GM23338 (cell line): ENCODE measurements at regions not wholly inside any gene's neighbourhood (a gene's known extent, or its start where the extent isn't known, plus 50 kb on each side); places are given as distances from the start of the nearest gene placed in this dataset.

ENCODE experiments used
- ATAC-seq: fragments of 200-7000 bp; cut with Tn5 transposase; 3 replicates; pipeline ENCODE4 v1.9.1; 2020
- DNase-seq: peaks from one replicate; pipeline ENCODE4 v3.0.0-alpha.2; 2015; ENCODE audit warnings: low spot score
- H2AFZ ChIP-seq: fragments of 200-600 bp; sonication (generic); 2 replicates; pipeline ENCODE4 v1.8.0; 2016; ENCODE audit warnings: antibody characterized with exemption, mild to moderate bottlenecking, moderate library complexity
- H3F3A ChIP-seq: fragments of 200-600 bp; sonication (generic); replicated peaks from 2 replicates; pipeline ENCODE4 v1.8.0; 2017; ENCODE audit warnings: antibody characterized with exemption, mixed run types, low read depth
- H3K27ac ChIP-seq: fragments of 200-600 bp; sonication (generic); 2 replicates; pipeline ENCODE4 v1.6.1; 2016; ENCODE audit warnings: low read depth
- H3K27me3 ChIP-seq: fragments of 200-600 bp; sonication (generic); 2 replicates; pipeline ENCODE4 v1.8.0; 2016; ENCODE audit warnings: mild to moderate bottlenecking, mixed run types, moderate library complexity; ENCODE audit not compliant: insufficient read depth
- H3K36me3 ChIP-seq: fragments of 200-600 bp; sonication (generic); 2 replicates; pipeline ENCODE4 v1.8.0; 2016; ENCODE audit warnings: mild to moderate bottlenecking; ENCODE audit not compliant: insufficient read depth
- H3K4me1 ChIP-seq: fragments of 200-600 bp; sonication (generic); 2 replicates; pipeline ENCODE4 v1.8.0; 2016; ENCODE audit warnings: mild to moderate bottlenecking, moderate library complexity; ENCODE audit not compliant: insufficient read depth
- H3K4me2 ChIP-seq: fragments of 200-600 bp; sonication (generic); 2 replicates; pipeline ENCODE4 v1.7.1; 2017; ENCODE audit warnings: mixed run types
- H3K4me3 ChIP-seq: fragments of 200-600 bp; sonication (generic); 2 replicates; pipeline ENCODE4 v1.6.1; 2016; ENCODE audit warnings: mixed run types
- H3K79me2 ChIP-seq: fragments of 200-600 bp; sonication (generic); replicated peaks from 2 replicates; pipeline ENCODE4 v1.8.0; 2017; ENCODE audit warnings: mild to moderate bottlenecking; ENCODE audit not compliant: insufficient read depth
- H3K9me2 ChIP-seq: fragments of 200-600 bp; sonication (generic); 2 replicates; pipeline ENCODE4 v1.8.0; 2017; ENCODE audit not compliant: insufficient read depth
- H4K20me1 ChIP-seq: fragments of 200-600 bp; sonication (generic); replicated peaks from 2 replicates; pipeline ENCODE4 v1.8.0; 2017; ENCODE audit warnings: mild to moderate bottlenecking; ENCODE audit not compliant: insufficient read depth
- H3K27ac Mint-ChIP-seq: 2 replicates; pipeline ENCODE4 v1.8.0; 2020; ENCODE audit warnings: inconsistent platforms, mild to moderate bottlenecking, moderate library complexity, mixed read lengths
- H3K27me3 Mint-ChIP-seq: 3 replicates; pipeline ENCODE4 v1.8.0; 2022; ENCODE audit warnings: low read depth, mild to moderate bottlenecking, moderate library complexity, mixed read lengths, inconsistent platforms; ENCODE audit not compliant: insufficient read depth, poor library complexity
- H3K36me3 Mint-ChIP-seq: 3 replicates; pipeline ENCODE4 v1.8.0; 2021; ENCODE audit warnings: low read depth, mild to moderate bottlenecking, inconsistent platforms, moderate library complexity, mixed read lengths
- H3K4me1 Mint-ChIP-seq: 3 replicates; pipeline ENCODE4 v1.8.0; 2020; ENCODE audit warnings: mild to moderate bottlenecking, inconsistent platforms, mixed read lengths
- H3K4me3 Mint-ChIP-seq: 3 replicates; pipeline ENCODE4 v1.8.0; 2021; ENCODE audit warnings: moderate library complexity, mild to moderate bottlenecking, inconsistent platforms, mixed read lengths
- H3K9me3 Mint-ChIP-seq: 3 replicates; pipeline ENCODE4 v1.8.0; 2020; ENCODE audit warnings: moderate library complexity, mild to moderate bottlenecking, inconsistent platforms, mixed read lengths
- EZH2phosphoT487 ChIP-seq: fragments of 200-600 bp; sonication (generic); IDR thresholded peaks from one replicate; pipeline ENCODE4 v1.8.1; 2018; ENCODE audit warnings: antibody characterized with exemption; ENCODE audit not compliant: unreplicated experiment
- JUNB ChIP-seq: IDR thresholded peaks from one replicate; pipeline ENCODE4 v1.6.1; 2016; ENCODE audit warnings: antibody characterized with exemption; ENCODE audit not compliant: unreplicated experiment
- NANOG ChIP-seq: IDR thresholded peaks from 2 replicates; pipeline ENCODE4 v1.6.1; 2016; ENCODE audit warnings: antibody characterized with exemption, borderline replicate concordance
- POLR2AphosphoS5 ChIP-seq: IDR thresholded peaks from 2 replicates; pipeline ENCODE4 v1.6.1; 2016; ENCODE audit warnings: antibody characterized with exemption, low read depth
- ZNF114 ChIP-seq: fragments of 250-450 bp; sonication (Bioruptor Pico); IDR thresholded peaks from 2 replicates; pipeline ENCODE4 v1.5.0; 2020; ENCODE audit warnings: mild to moderate bottlenecking, moderate library complexity
- ZNF331 ChIP-seq: fragments of 250-450 bp; sonication (Bioruptor Pico); IDR thresholded peaks from 2 replicates; pipeline ENCODE4 v1.5.0; 2020; ENCODE audit warnings: low read depth, mild to moderate bottlenecking, moderate library complexity
- TF ChIP-seq, protein P1 (sequence below), 2 experiments: fragments of 200-600 bp in 1 of 2; sonication (generic) in 1 of 2; conservative IDR thresholded peaks; 2 replicates each; pipeline versions ENCODE4 v1.5.1 to v1.6.1; 2016 to 2017; ENCODE audit warnings: antibody characterized with exemption in 2 of 2, low read depth in 2 of 2, mild to moderate bottlenecking in 2 of 2, moderate library complexity in 1 of 2
- TF ChIP-seq, protein P2 (sequence below): IDR thresholded peaks from 2 replicates; pipeline ENCODE4 v1.6.1; 2016; ENCODE audit warnings: antibody characterized with exemption
- TF ChIP-seq, protein P3 (sequence below): IDR thresholded peaks from one replicate; pipeline ENCODE4 v1.6.1; 2018; ENCODE audit warnings: antibody characterized with exemption; ENCODE audit not compliant: unreplicated experiment
- TF ChIP-seq, protein P4 (sequence below): fragments of 250-450 bp; sonication (Bioruptor Pico); IDR thresholded peaks from 2 replicates; pipeline ENCODE4 v1.5.0; 2020; ENCODE audit warnings: mild to moderate bottlenecking, moderate library complexity

DNA sequence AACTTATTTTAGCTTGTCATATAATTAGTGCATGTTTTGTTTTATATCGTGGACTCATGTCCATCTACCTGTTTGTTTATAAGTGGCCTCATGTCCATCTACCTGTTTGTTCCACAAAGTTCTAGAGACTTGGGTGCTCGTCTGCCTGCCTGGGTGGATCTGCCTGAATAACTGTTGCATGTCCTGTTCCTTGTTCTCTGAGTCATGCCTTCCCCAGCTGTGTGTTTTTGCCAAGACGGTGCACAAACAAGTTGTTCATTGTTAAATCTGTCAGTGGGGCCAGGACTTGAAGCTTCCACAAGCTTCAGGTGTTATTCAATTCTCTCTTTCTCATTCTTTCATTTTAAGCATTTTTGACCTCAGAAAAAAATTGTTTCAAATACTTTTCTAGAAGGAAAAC lies 358.0 kb upstream of the CITED2 start (continued):
- TF ChIP-seq, protein P1, sequence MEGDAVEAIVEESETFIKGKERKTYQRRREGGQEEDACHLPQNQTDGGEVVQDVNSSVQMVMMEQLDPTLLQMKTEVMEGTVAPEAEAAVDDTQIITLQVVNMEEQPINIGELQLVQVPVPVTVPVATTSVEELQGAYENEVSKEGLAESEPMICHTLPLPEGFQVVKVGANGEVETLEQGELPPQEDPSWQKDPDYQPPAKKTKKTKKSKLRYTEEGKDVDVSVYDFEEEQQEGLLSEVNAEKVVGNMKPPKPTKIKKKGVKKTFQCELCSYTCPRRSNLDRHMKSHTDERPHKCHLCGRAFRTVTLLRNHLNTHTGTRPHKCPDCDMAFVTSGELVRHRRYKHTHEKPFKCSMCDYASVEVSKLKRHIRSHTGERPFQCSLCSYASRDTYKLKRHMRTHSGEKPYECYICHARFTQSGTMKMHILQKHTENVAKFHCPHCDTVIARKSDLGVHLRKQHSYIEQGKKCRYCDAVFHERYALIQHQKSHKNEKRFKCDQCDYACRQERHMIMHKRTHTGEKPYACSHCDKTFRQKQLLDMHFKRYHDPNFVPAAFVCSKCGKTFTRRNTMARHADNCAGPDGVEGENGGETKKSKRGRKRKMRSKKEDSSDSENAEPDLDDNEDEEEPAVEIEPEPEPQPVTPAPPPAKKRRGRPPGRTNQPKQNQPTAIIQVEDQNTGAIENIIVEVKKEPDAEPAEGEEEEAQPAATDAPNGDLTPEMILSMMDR (conservative IDR thresholded peaks at IDR 0.05; ENCODE audit: low read depth in 2 of 2) = no peak
- TF ChIP-seq, protein P2, sequence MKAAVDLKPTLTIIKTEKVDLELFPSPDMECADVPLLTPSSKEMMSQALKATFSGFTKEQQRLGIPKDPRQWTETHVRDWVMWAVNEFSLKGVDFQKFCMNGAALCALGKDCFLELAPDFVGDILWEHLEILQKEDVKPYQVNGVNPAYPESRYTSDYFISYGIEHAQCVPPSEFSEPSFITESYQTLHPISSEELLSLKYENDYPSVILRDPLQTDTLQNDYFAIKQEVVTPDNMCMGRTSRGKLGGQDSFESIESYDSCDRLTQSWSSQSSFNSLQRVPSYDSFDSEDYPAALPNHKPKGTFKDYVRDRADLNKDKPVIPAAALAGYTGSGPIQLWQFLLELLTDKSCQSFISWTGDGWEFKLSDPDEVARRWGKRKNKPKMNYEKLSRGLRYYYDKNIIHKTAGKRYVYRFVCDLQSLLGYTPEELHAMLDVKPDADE = no peak
- TF ChIP-seq NANOG (no peak), EZH2phosphoT487 (no peak), JUNB (no peak), ZNF114 (CRISPR knock-in tag) (no peak), ZNF331 (CRISPR knock-in tag) (no peak)
- TF ChIP-seq, protein P3, sequence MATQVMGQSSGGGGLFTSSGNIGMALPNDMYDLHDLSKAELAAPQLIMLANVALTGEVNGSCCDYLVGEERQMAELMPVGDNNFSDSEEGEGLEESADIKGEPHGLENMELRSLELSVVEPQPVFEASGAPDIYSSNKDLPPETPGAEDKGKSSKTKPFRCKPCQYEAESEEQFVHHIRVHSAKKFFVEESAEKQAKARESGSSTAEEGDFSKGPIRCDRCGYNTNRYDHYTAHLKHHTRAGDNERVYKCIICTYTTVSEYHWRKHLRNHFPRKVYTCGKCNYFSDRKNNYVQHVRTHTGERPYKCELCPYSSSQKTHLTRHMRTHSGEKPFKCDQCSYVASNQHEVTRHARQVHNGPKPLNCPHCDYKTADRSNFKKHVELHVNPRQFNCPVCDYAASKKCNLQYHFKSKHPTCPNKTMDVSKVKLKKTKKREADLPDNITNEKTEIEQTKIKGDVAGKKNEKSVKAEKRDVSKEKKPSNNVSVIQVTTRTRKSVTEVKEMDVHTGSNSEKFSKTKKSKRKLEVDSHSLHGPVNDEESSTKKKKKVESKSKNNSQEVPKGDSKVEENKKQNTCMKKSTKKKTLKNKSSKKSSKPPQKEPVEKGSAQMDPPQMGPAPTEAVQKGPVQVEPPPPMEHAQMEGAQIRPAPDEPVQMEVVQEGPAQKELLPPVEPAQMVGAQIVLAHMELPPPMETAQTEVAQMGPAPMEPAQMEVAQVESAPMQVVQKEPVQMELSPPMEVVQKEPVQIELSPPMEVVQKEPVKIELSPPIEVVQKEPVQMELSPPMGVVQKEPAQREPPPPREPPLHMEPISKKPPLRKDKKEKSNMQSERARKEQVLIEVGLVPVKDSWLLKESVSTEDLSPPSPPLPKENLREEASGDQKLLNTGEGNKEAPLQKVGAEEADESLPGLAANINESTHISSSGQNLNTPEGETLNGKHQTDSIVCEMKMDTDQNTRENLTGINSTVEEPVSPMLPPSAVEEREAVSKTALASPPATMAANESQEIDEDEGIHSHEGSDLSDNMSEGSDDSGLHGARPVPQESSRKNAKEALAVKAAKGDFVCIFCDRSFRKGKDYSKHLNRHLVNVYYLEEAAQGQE = no peak

DNA sequence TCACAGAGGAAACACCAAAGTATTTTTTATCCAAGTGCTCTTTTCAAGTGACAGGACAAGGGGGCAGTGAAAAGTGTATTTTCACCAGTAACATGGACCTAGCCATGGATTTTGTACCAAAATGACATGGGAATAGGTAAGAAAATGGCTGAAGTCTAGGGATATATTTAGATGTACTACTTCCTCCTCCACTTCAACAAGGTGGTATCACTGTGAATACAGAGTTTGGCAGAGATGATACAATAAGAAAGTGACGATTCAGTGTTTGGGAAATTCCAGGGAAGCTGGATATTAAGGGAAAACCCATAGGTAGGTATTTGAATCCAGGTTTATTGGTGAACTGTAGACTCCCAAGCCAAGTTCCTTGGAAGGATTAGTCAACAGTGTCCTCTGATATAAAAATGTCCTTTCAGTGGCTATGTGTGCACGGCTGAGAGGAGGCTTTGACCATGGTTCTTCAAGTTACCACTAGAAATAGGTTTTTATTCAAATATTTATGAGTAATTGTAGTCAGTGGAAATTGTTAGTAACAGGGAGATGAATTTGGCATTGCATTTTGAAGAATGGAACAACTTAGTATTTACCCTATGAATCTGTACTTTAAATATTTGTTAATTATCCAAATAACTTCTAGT lies 356.0 kb upstream of the CITED2 start:
- no peaks in the 10 kb centered on the region for H3K9me2 ChIP-seq
- H3K4me2 ChIP-seq = no peak overlapping the region
- no peaks in the 10 kb centered on the region for H4K20me1 ChIP-seq
- no peaks in the 10 kb centered on the region for H3K36me3 ChIP-seq
- DNase-seq (no peak), ATAC-seq (no peak)
- peaks cover 7% of the 10 kb centered on the region for H3K9me3 Mint-ChIP-seq
- H3K27me3 Mint-ChIP-seq = no peaks in the 10 kb centered on the region
- no peaks in the 10 kb centered on the region for H3K4me1 ChIP-seq
- TF ChIP-seq ZNF331 (CRISPR knock-in tag) (no peak), POLR2AphosphoS5 (no peak)
- TF ChIP-seq, protein P2 = no peak
- TF ChIP-seq, protein P4, sequence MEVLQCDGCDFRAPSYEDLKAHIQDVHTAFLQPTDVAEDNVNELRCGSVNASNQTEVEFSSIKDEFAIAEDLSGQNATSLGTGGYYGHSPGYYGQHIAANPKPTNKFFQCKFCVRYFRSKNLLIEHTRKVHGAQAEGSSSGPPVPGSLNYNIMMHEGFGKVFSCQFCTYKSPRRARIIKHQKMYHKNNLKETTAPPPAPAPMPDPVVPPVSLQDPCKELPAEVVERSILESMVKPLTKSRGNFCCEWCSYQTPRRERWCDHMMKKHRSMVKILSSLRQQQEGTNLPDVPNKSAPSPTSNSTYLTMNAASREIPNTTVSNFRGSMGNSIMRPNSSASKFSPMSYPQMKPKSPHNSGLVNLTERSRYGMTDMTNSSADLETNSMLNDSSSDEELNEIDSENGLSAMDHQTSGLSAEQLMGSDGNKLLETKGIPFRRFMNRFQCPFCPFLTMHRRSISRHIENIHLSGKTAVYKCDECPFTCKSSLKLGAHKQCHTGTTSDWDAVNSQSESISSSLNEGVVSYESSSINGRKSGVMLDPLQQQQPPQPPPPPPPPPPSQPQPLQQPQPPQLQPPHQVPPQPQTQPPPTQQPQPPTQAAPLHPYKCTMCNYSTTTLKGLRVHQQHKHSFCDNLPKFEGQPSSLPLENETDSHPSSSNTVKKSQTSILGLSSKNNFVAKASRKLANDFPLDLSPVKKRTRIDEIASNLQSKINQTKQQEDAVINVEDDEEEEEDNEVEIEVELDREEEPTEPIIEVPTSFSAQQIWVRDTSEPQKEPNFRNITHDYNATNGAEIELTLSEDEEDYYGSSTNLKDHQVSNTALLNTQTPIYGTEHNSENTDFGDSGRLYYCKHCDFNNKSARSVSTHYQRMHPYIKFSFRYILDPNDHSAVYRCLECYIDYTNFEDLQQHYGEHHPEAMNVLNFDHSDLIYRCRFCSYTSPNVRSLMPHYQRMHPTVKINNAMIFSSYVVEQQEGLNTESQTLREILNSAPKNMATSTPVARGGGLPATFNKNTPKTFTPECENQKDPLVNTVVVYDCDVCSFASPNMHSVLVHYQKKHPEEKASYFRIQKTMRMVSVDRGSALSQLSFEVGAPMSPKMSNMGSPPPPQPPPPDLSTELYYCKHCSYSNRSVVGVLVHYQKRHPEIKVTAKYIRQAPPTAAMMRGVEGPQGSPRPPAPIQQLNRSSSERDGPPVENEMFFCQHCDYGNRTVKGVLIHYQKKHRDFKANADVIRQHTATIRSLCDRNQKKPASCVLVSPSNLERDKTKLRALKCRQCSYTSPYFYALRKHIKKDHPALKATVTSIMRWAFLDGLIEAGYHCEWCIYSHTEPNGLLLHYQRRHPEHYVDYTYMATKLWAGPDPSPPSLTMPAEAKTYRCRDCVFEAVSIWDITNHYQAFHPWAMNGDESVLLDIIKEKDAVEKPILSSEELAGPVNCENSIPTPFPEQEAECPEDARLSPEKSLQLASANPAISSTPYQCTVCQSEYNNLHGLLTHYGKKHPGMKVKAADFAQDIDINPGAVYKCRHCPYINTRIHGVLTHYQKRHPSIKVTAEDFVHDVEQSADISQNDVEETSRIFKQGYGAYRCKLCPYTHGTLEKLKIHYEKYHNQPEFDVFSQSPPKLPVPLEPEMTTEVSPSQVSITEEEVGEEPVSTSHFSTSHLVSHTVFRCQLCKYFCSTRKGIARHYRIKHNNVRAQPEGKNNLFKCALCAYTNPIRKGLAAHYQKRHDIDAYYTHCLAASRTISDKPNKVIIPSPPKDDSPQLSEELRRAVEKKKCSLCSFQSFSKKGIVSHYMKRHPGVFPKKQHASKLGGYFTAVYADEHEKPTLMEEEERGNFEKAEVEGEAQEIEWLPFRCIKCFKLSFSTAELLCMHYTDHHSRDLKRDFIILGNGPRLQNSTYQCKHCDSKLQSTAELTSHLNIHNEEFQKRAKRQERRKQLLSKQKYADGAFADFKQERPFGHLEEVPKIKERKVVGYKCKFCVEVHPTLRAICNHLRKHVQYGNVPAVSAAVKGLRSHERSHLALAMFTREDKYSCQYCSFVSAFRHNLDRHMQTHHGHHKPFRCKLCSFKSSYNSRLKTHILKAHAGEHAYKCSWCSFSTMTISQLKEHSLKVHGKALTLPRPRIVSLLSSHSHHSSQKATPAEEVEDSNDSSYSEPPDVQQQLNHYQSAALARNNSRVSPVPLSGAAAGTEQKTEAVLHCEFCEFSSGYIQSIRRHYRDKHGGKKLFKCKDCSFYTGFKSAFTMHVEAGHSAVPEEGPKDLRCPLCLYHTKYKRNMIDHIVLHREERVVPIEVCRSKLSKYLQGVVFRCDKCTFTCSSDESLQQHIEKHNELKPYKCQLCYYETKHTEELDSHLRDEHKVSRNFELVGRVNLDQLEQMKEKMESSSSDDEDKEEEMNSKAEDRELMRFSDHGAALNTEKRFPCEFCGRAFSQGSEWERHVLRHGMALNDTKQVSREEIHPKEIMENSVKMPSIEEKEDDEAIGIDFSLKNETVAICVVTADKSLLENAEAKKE (CRISPR knock-in tag) = no peak
- H3K4me1 Mint-ChIP-seq = no peaks in the 10 kb centered on the region
- no peaks in the 10 kb centered on the region for H3K79me2 ChIP-seq
- no peak overlapping the region; the same call in 1 of the 2 replicates for H2AFZ ChIP-seq
- no peak overlapping the region for H3K4me3 ChIP-seq
- no peaks in the 10 kb centered on the region for H3K27me3 ChIP-seq
- no peaks in the 10 kb centered on the region for H3F3A ChIP-seq
- H3K4me3 Mint-ChIP-seq = no peak overlapping the region
- peaks cover 6% of the 10 kb centered on the region; the same call in 1 of the 3 replicates for H3K36me3 Mint-ChIP-seq
- no peak overlapping the region for H3K27ac ChIP-seq
- no peak overlapping the region for H3K27ac Mint-ChIP-seq
